Jurkat, Clone E6-1 (cell line): ENCODE measurements at regions not wholly inside any gene's neighbourhood (a gene's known extent, or its start where the extent isn't known, plus 50 kb on each side); places are given as distances from the start of the nearest gene placed in this dataset.

ENCODE experiments used
- DNase-seq: peaks from one replicate; pipeline ENCODE4 v3.0.0-alpha.2; 2011; ENCODE audit warnings: low read depth, low spot score
- H3K4me3 ChIP-seq: 2 replicates; pipeline ENCODE4 v1.5.1; 2011; ENCODE audit warnings: mild to moderate bottlenecking, low read length, control low read depth, moderate library complexity

- H3K4me3 ChIP-seq, result no peak overlapping the region
- no peak for DNase-seq
These were observed 60.3 kb downstream of the AVPR1A start for GRCh38 chr12:63090716-63091115.

GRCh38 chr12:63086149-63086915 is 64.7 kb downstream of the AVPR1A start:
- no peak overlapping the region for H3K4me3 ChIP-seq

GRCh38 chr12:63085120-63085519 is 65.9 kb downstream of the AVPR1A start:
- H3K4me3 ChIP-seq, result no peak overlapping the region
- DNase-seq, result no peak

More at GRCh38 chr12:63086149-63086915, 64.7 kb downstream of the AVPR1A start:
- DNase-seq, result no peak

GRCh38 chr12:63084501-63084900 is 66.5 kb downstream of the AVPR1A start:
- no peak for DNase-seq
- H3K4me3 ChIP-seq, result no peak overlapping the region

GRCh38 chr12:63083046-63083445 is 68.0 kb downstream of the AVPR1A start:
- H3K4me3 ChIP-seq, result no peak overlapping the region
- DNase-seq, result no peak

- DNase-seq, result no peak
- H3K4me3 ChIP-seq, result no peak overlapping the region
These were observed 71.1 kb downstream of the AVPR1A start for GRCh38 chr12:63079791-63080502.

- no peak for DNase-seq
- H3K4me3 ChIP-seq, result no peak overlapping the region
These were observed 72.1 kb downstream of the AVPR1A start for GRCh38 chr12:63078906-63079305.

GRCh38 chr12:63075376-63076060 is 75.5 kb downstream of the AVPR1A start:
- no peak overlapping the region for H3K4me3 ChIP-seq
- no peak for DNase-seq

GRCh38 chr12:63070709-63071108 is 80.3 kb downstream of the AVPR1A start:
- DNase-seq, result no peak

GRCh38 chr12:63069860-63070617 is 81.0 kb downstream of the AVPR1A start:
- no peak overlapping the region for H3K4me3 ChIP-seq
- no peak for DNase-seq

More at GRCh38 chr12:63070709-63071108, 80.3 kb downstream of the AVPR1A start:
- H3K4me3 ChIP-seq, result no peak overlapping the region

GRCh38 chr12:63068857-63069442 is 82.1 kb downstream of the AVPR1A start:
- H3K4me3 ChIP-seq, result no peak overlapping the region
- peak; percentile 55 for DNase-seq

GRCh38 chr12:63066782-63067181 is 84.2 kb downstream of the AVPR1A start:
- DNase-seq, result no peak

GRCh38 chr12:63066136-63066535 is 84.9 kb downstream of the AVPR1A start:
- H3K4me3 ChIP-seq, result no peak overlapping the region
- DNase-seq, result no peak

More at GRCh38 chr12:63066782-63067181, 84.2 kb downstream of the AVPR1A start:
- no peak overlapping the region for H3K4me3 ChIP-seq

- no peak overlapping the region for H3K4me3 ChIP-seq
- no peak for DNase-seq
These were observed 86.9 kb downstream of the AVPR1A start for GRCh38 chr12:63064080-63064479.

- H3K4me3 ChIP-seq, result no peak overlapping the region
These were observed 94.4 kb downstream of the AVPR1A start for GRCh38 chr12:63056649-63057048.

GRCh38 chr12:63052696-63053095 is 98.3 kb downstream of the AVPR1A start:
- H3K4me3 ChIP-seq, result no peak overlapping the region

More at GRCh38 chr12:63056649-63057048, 94.4 kb downstream of the AVPR1A start:
- DNase-seq, result no peak

GRCh38 chr12:63047146-63047545 is 103.9 kb downstream of the AVPR1A start:
- no peak overlapping the region for H3K4me3 ChIP-seq
- no peak for DNase-seq

More at GRCh38 chr12:63052696-63053095, 98.3 kb downstream of the AVPR1A start:
- DNase-seq, result no peak

GRCh38 chr12:63045020-63045860 is 105.8 kb downstream of the AVPR1A start:
- H3K4me3 ChIP-seq, result no peak overlapping the region
- no peak for DNase-seq
